H1 (cell line): ENCODE measurements at regions not wholly inside any gene's neighbourhood (a gene's known extent, or its start where the extent isn't known, plus 50 kb on each side); places are given as distances from the start of the nearest gene placed in this dataset.

Experiments used
- BRCA1 ChIP-seq: IDR thresholded peaks from 2 replicates; pipeline ENCODE4 v1.6.1; 2012; ENCODE audit warnings: low read depth, low read length, improper control_type of control experiment
- EP300 ChIP-seq, 2 experiments: IDR thresholded peaks; 1 replicate in 1 of 2; 2 replicates in 1 of 2; pipeline ENCODE4 v1.6.1; 2011 to 2012; ENCODE audit warnings: low read depth in 2 of 2, low read length in 2 of 2, mild to moderate bottlenecking in 2 of 2, borderline replicate concordance in 1 of 2, inconsistent platforms in 1 of 2, moderate library complexity in 1 of 2
- GABPA ChIP-seq: IDR thresholded peaks from 2 replicates; pipeline ENCODE4 v1.6.1; 2011; ENCODE audit warnings: mild to moderate bottlenecking, low read length, moderate library complexity, borderline replicate concordance; ENCODE audit not compliant: insufficient read depth
- HDAC6 ChIP-seq: IDR thresholded peaks from one replicate; pipeline ENCODE4 v1.7.1; 2012; ENCODE audit warnings: low read depth, mild to moderate bottlenecking, inconsistent platforms, low read length, moderate library complexity
- POLR2A ChIP-seq, 2 experiments: IDR thresholded peaks; 1 replicate in 1 of 2; 2 replicates in 1 of 2; pipeline ENCODE4 v1.6.1; 2011; ENCODE audit warnings: low read depth in 2 of 2, low read length in 2 of 2, mild to moderate bottlenecking in 2 of 2; ENCODE audit errors: control extremely low read depth in 1 of 2
- SUZ12 ChIP-seq: fragments of 200-600 bp; sonication (generic); IDR thresholded peaks from 2 replicates; pipeline ENCODE4 v1.6.1; 2012; ENCODE audit warnings: mild to moderate bottlenecking, inconsistent platforms, low read length, moderate library complexity, mixed read lengths
- TEAD4 ChIP-seq: IDR thresholded peaks from 2 replicates; pipeline ENCODE4 v1.6.1; 2012; ENCODE audit warnings: low read depth, low read length, inconsistent platforms, mixed read lengths
- TF ChIP-seq, protein P1 (sequence below): IDR thresholded peaks from 2 replicates; pipeline ENCODE4 v1.6.1; 2012; ENCODE audit warnings: low read length, inconsistent platforms

DNA sequence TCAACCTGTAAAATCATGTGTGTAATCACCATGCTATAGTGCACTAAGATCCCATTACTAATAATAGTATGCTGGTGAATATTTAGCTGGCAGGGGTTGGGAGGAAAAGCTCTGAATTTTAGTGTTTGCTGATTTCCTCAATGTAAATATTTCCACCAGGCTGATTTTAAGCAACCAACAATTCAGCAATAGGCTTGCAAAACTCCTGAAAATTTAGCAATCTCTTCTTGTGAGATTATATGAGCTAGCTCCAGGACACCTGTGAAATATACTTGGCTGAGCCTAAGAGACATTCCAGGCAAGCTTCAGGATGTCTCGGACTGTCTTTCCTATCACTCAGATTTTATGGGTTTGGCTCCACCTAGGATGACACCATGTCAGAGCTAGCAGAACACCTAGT is 106.9 kb upstream of the ANO4 start (continued):
- TF ChIP-seq SUZ12: no peak
- TF ChIP-seq HDAC6: no peak
- TF ChIP-seq POLR2A (IDR thresholded peaks at IDR 0.05; ENCODE audit: control extremely low read depth in 1 of 2, low read depth in 2 of 2, low read length in 2 of 2): no peak
- no peak for TF ChIP-seq EP300 (IDR thresholded peaks at IDR 0.05; ENCODE audit: borderline replicate concordance in 1 of 2, low read depth in 2 of 2, low read length in 2 of 2)
- no peak for TF ChIP-seq TEAD4
- no peak for TF ChIP-seq GABPA
- no peak for TF ChIP-seq BRCA1
- TF ChIP-seq, protein P1, sequence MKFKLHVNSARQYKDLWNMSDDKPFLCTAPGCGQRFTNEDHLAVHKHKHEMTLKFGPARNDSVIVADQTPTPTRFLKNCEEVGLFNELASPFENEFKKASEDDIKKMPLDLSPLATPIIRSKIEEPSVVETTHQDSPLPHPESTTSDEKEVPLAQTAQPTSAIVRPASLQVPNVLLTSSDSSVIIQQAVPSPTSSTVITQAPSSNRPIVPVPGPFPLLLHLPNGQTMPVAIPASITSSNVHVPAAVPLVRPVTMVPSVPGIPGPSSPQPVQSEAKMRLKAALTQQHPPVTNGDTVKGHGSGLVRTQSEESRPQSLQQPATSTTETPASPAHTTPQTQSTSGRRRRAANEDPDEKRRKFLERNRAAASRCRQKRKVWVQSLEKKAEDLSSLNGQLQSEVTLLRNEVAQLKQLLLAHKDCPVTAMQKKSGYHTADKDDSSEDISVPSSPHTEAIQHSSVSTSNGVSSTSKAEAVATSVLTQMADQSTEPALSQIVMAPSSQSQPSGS: no peak
